Activated naive CD4-positive, alpha-beta T cell treated with anti-CD3 and anti-CD28 coated beads for 36 hours (primary cell): ENCODE measurements at regions not wholly inside any gene's neighbourhood (a gene's known extent, or its start where the extent isn't known, plus 50 kb on each side); places are given as distances from the start of the nearest gene placed in this dataset.
"Not testable (repeated sequence)": the region's sequence is repeated elsewhere in the genome, so short reads cannot be mapped to it uniquely, and the experiment has no call there.

Experiments
- CTCF ChIA-PET: fragments of 350-600 bp; sonication (Branson Sonifier 250); formaldehyde crosslinking; loops from one replicate; lab custom pipeline; 2021; ENCODE audit warnings: antibody characterized with exemption; lab: Charles Lee
- DNase-seq: peaks from one replicate; pipeline ENCODE4 v3.0.0-alpha.2; 2020
- H3K27ac Mint-ChIP-seq: one replicate; pipeline ENCODE4 v1.8.0; 2021; ENCODE audit warnings: mild to moderate bottlenecking, mixed read lengths
- H3K27me3 Mint-ChIP-seq: one replicate; pipeline ENCODE4 v1.8.0; 2021; ENCODE audit warnings: low read depth, mixed read lengths
- H3K36me3 Mint-ChIP-seq: one replicate; pipeline ENCODE4 v1.8.0; 2021; ENCODE audit warnings: low read depth, mixed read lengths
- H3K4me1 Mint-ChIP-seq: one replicate; pipeline ENCODE4 v1.8.0; 2021; ENCODE audit warnings: low read depth, mixed read lengths
- H3K4me3 Mint-ChIP-seq: one replicate; pipeline ENCODE4 v1.8.0; 2021; ENCODE audit warnings: mild to moderate bottlenecking, moderate library complexity, mixed read lengths
- H3K9me3 Mint-ChIP-seq: one replicate; pipeline ENCODE4 v1.8.0; 2021; ENCODE audit warnings: mixed read lengths
- intact Hi-C: fragments of 100-400 bp; cut with micrococcal nuclease; formaldehyde crosslinking; loops from one replicate; pipeline ENCODE4 v1.15.1; 2023

GRCh38 chr4:114320126-114320525 lies 278.5 kb upstream of the UGT8 start:
- H3K9me3 Mint-ChIP-seq: no peaks in the 10 kb centered on the region
- intact Hi-C loops: no loop called here
- peaks cover 3% of the 10 kb centered on the region for H3K27me3 Mint-ChIP-seq
- DNase-seq: no peak
- H3K27ac Mint-ChIP-seq: no peak overlapping the region
- no peak overlapping the region for H3K4me3 Mint-ChIP-seq
- CTCF ChIA-PET: no interaction called here
- no peaks in the 10 kb centered on the region for H3K4me1 Mint-ChIP-seq
- no peaks in the 10 kb centered on the region for H3K36me3 Mint-ChIP-seq

- CTCF ChIA-PET: no interaction called here
- intact Hi-C loops: no loop called here
- H3K9me3 Mint-ChIP-seq: no peaks in the 10 kb centered on the region
- H3K4me1 Mint-ChIP-seq: no peaks in the 10 kb centered on the region
- no peak overlapping the region for H3K27ac Mint-ChIP-seq
- DNase-seq: no peak
- no peak overlapping the region for H3K4me3 Mint-ChIP-seq
- peaks cover 3% of the 10 kb centered on the region for H3K27me3 Mint-ChIP-seq
- no peaks in the 10 kb centered on the region for H3K36me3 Mint-ChIP-seq
Observed at GRCh38 chr4:114321366-114321765, 277.2 kb upstream of the UGT8 start.

- Mint-ChIP-seq H3K4me3 (no peak overlapping the region), H3K9me3 (no peaks in the 10 kb centered on the region), H3K36me3 (no peaks in the 10 kb centered on the region), H3K27ac (no peak overlapping the region), H3K27me3 (peaks cover 3% of the 10 kb centered on the region), H3K4me1 (no peaks in the 10 kb centered on the region)
- intact Hi-C loops: no loop called here
- CTCF ChIA-PET: no interaction called here
- DNase-seq: no peak
Observed at GRCh38 chr4:114323841-114324240, 274.8 kb upstream of the UGT8 start.

- no peaks in the 10 kb centered on the region for H3K9me3 Mint-ChIP-seq
- H3K36me3 Mint-ChIP-seq: no peaks in the 10 kb centered on the region
- H3K4me1 Mint-ChIP-seq: no peaks in the 10 kb centered on the region
- CTCF ChIA-PET: no interaction called here
- H3K27me3 Mint-ChIP-seq: peaks cover 3% of the 10 kb centered on the region
- DNase-seq: no peak
- H3K4me3 Mint-ChIP-seq: no peak overlapping the region
- intact Hi-C loops: no loop called here
- H3K27ac Mint-ChIP-seq: no peak overlapping the region
Observed at GRCh38 chr4:114326358-114326757, 272.2 kb upstream of the UGT8 start.

- CTCF ChIA-PET: no interaction called here
- no peak for DNase-seq
- Mint-ChIP-seq H3K4me1 (no peaks in the 10 kb centered on the region), H3K27ac (no peak overlapping the region), H3K36me3 (no peaks in the 10 kb centered on the region), H3K9me3 (no peaks in the 10 kb centered on the region), H3K4me3 (no peak overlapping the region), H3K27me3 (no peaks in the 10 kb centered on the region)
- intact Hi-C loops: no loop called here
Observed at GRCh38 chr4:114332119-114332518, 266.5 kb upstream of the UGT8 start.

GRCh38 chr4:114334363-114334762 lies 264.2 kb upstream of the UGT8 start:
- DNase-seq, intact Hi-C loops, H3K27me3 Mint-ChIP-seq, CTCF ChIA-PET, H3K4me3 Mint-ChIP-seq, H3K27ac Mint-ChIP-seq, H3K4me1 Mint-ChIP-seq, H3K9me3 Mint-ChIP-seq, H3K36me3 Mint-ChIP-seq: not testable (repeated sequence)

GRCh38 chr4:114334884-114335330 lies 263.7 kb upstream of the UGT8 start:
- Mint-ChIP-seq H3K36me3 (no peaks in the 10 kb centered on the region), H3K27me3 (no peaks in the 10 kb centered on the region), H3K4me3 (no peak overlapping the region), H3K9me3 (no peaks in the 10 kb centered on the region), H3K27ac (no peak overlapping the region), H3K4me1 (no peaks in the 10 kb centered on the region)
- intact Hi-C loops: no loop called here
- CTCF ChIA-PET: no interaction called here
- DNase-seq: no peak

GRCh38 chr4:114335339-114335738 lies 263.3 kb upstream of the UGT8 start:
- CTCF ChIA-PET: no interaction called here
- no peak for DNase-seq
- no peaks in the 10 kb centered on the region for H3K9me3 Mint-ChIP-seq
- H3K27me3 Mint-ChIP-seq: no peaks in the 10 kb centered on the region
- intact Hi-C loops: no loop called here
- H3K4me1 Mint-ChIP-seq: no peaks in the 10 kb centered on the region
- no peak overlapping the region for H3K27ac Mint-ChIP-seq
- H3K36me3 Mint-ChIP-seq: no peaks in the 10 kb centered on the region
- no peak overlapping the region for H3K4me3 Mint-ChIP-seq

GRCh38 chr4:114343015-114343414 lies 255.6 kb upstream of the UGT8 start:
- no peaks in the 10 kb centered on the region for H3K9me3 Mint-ChIP-seq
- H3K4me3 Mint-ChIP-seq: no peak overlapping the region
- no peaks in the 10 kb centered on the region for H3K36me3 Mint-ChIP-seq
- CTCF ChIA-PET: no interaction called here
- H3K27ac Mint-ChIP-seq: no peak overlapping the region
- peaks cover 2% of the 10 kb centered on the region for H3K27me3 Mint-ChIP-seq
- no peaks in the 10 kb centered on the region for H3K4me1 Mint-ChIP-seq
- DNase-seq: no peak
- intact Hi-C loops: no loop called here

GRCh38 chr4:114349543-114350175 lies 248.9 kb upstream of the UGT8 start:
- Mint-ChIP-seq H3K9me3 (peaks cover 3% of the 10 kb centered on the region), H3K27me3 (no peaks in the 10 kb centered on the region), H3K36me3 (no peaks in the 10 kb centered on the region), H3K4me1 (no peaks in the 10 kb centered on the region), H3K4me3 (no peak overlapping the region), H3K27ac (no peak overlapping the region)
- no peak for DNase-seq
- intact Hi-C loops: no loop called here
- CTCF ChIA-PET: no interaction called here

GRCh38 chr4:114358901-114359300 lies 239.7 kb upstream of the UGT8 start:
- Mint-ChIP-seq H3K4me1 (no peaks in the 10 kb centered on the region), H3K9me3 (peaks cover 3% of the 10 kb centered on the region), H3K27me3 (peaks cover 6% of the 10 kb centered on the region), H3K4me3 (no peak overlapping the region), H3K27ac (no peak overlapping the region), H3K36me3 (no peaks in the 10 kb centered on the region)
- no peak for DNase-seq
- CTCF ChIA-PET: no interaction called here
- intact Hi-C loops: no loop called here

GRCh38 chr4:114361249-114361648 lies 237.4 kb upstream of the UGT8 start:
- Mint-ChIP-seq H3K9me3 (no peaks in the 10 kb centered on the region), H3K27ac (no peak overlapping the region), H3K36me3 (no peaks in the 10 kb centered on the region), H3K4me1 (no peaks in the 10 kb centered on the region), H3K4me3 (no peak overlapping the region), H3K27me3 (peaks cover 6% of the 10 kb centered on the region)
- CTCF ChIA-PET: no interaction called here
- intact Hi-C loops: no loop called here
- DNase-seq: no peak

GRCh38 chr4:114364857-114365256 lies 233.8 kb upstream of the UGT8 start:
- CTCF ChIA-PET: no interaction called here
- H3K36me3 Mint-ChIP-seq: no peaks in the 10 kb centered on the region
- intact Hi-C loops: no loop called here
- H3K27ac Mint-ChIP-seq: no peak overlapping the region
- no peak for DNase-seq
- H3K4me1 Mint-ChIP-seq: no peaks in the 10 kb centered on the region
- H3K9me3 Mint-ChIP-seq: no peaks in the 10 kb centered on the region
- peaks cover 3% of the 10 kb centered on the region for H3K27me3 Mint-ChIP-seq
- H3K4me3 Mint-ChIP-seq: no peak overlapping the region
